ENCODE measurements at regions not wholly inside any gene's neighbourhood (a gene's known extent, or its start where the extent isn't known, plus 50 kb on each side); places are given as distances from the start of the nearest gene placed in this dataset.

DNA sequence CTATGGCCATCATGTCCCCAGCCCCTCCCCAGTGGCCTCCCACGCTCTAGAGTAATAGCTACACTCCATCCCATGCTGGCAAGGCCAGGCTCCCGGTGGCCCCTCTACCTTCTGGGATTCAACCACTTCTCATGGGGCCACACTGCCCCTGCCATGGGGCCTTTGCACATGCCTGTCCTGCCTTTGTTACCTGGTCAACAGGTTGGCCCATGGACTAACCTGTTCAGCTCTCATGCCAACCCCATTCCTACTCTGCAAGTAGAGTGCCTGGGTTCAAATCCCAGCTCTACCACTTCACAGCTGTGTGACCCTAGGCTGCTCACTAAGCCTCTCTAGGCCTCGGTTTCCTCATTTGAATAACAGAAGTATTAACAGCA is 98.5 kb downstream of the RFLNA start:
- H4K20me1 ChIP-seq (ENCODE audit: control insufficient read depth, insufficient read depth, insufficient read length), result no peaks in the 10 kb centered on the region
- H3K27me3 ChIP-seq (ENCODE audit: insufficient read depth, low read length), result no peaks in the 10 kb centered on the region
- no peaks in the 10 kb centered on the region for H3K79me2 ChIP-seq (ENCODE audit: insufficient read depth, low read length)
- DNase-seq, result no peak
- no peak overlapping the region for H4K8ac ChIP-seq (replicated peaks; ENCODE audit: insufficient read length, low read depth, low read length)
- no peaks in the 10 kb centered on the region for H3K4me1 ChIP-seq (ENCODE audit: insufficient read depth, low read length)
- no peak overlapping the region for H3K23ac ChIP-seq (ENCODE audit: insufficient read length, low read depth, low read length)
- H2BK5ac ChIP-seq (ENCODE audit: insufficient read length, low read length), result no peak overlapping the region
- H3T11ph ChIP-seq (ENCODE audit: low read length), result no peak overlapping the region
- peaks cover 22 to 36% of the 10 kb centered on the region in 2 experiments for H3K4me1 Mint-ChIP-seq
- no peak overlapping the region for H2BK120ac ChIP-seq (ENCODE audit: low read depth, low read length, poor library complexity, severe bottlenecking)
- H3K36me3 Mint-ChIP-seq (ENCODE audit: insufficient read depth in 1 of 3, low read depth in 3 of 3), result peaks cover 7 to 54% (median 31%) of the 10 kb centered on the region in 3 experiments; a peak in 6 of 7 replicates
- no peak overlapping the region for H4K5ac ChIP-seq (ENCODE audit: insufficient read length, low read depth, low read length)
- no peak overlapping the region for H3K14ac ChIP-seq (ENCODE audit: insufficient read depth, low read length)
- H3K27ac Mint-ChIP-seq, result peak overlapping the region in 2 of 3 experiments; percentile 8 to 66; a peak in 1 of 7 replicates
- H3K23me2 ChIP-seq (ENCODE audit: insufficient read length, low read depth, low read length, poor library complexity, severe bottlenecking), result no peaks in the 10 kb centered on the region
- whole genome bisulfite sequencing (ENCODE audit: extremely low coverage, insufficient read length, low lambda C conversion rate), result no CpG with 5 or more reads among the region's 3 CpGs
- H3K18ac ChIP-seq (ENCODE audit: insufficient read length, low read depth, low read length), result no peak overlapping the region
- no peak overlapping the region for H2BK20ac ChIP-seq (ENCODE audit: low read depth, low read length, poor library complexity, severe bottlenecking)
- H4K91ac ChIP-seq (ENCODE audit: insufficient read length, low read depth, low read length), result no peak overlapping the region
- no peaks in the 10 kb centered on the region; the same call in 1 of the 2 replicates for H3K27me3 Mint-ChIP-seq (ENCODE audit: low read depth)
- no peak overlapping the region for H3K4me2 ChIP-seq (ENCODE audit: insufficient read depth, insufficient read length, low read length)
- H2BK12ac ChIP-seq (ENCODE audit: insufficient read length, low read depth, low read length), result no peak overlapping the region
- H3K9me3 Mint-ChIP-seq, result no peaks in the 10 kb centered on the region
- H3K4ac ChIP-seq (ENCODE audit: low read depth, low read length), result no peak overlapping the region
- no peak overlapping the region for H3K56ac ChIP-seq (ENCODE audit: insufficient read length, low read depth, low read length)
- H2BK15ac ChIP-seq (ENCODE audit: low read depth, low read length), result no peak overlapping the region
- no peak overlapping the region for H3K4me3 Mint-ChIP-seq
- no peak overlapping the region for H3K27ac ChIP-seq (ENCODE audit: insufficient read length, low read depth, low read length)
- H2AK5ac ChIP-seq (ENCODE audit: insufficient read length, low read length), result no peak overlapping the region
- no peak overlapping the region for H3K9ac ChIP-seq (ENCODE audit: extremely low read depth, insufficient read length, low read length)
- H3K9me3 ChIP-seq (ENCODE audit: control insufficient read depth, low read depth, low read length), result no peaks in the 10 kb centered on the region
- TF ChIP-seq, protein P1, sequence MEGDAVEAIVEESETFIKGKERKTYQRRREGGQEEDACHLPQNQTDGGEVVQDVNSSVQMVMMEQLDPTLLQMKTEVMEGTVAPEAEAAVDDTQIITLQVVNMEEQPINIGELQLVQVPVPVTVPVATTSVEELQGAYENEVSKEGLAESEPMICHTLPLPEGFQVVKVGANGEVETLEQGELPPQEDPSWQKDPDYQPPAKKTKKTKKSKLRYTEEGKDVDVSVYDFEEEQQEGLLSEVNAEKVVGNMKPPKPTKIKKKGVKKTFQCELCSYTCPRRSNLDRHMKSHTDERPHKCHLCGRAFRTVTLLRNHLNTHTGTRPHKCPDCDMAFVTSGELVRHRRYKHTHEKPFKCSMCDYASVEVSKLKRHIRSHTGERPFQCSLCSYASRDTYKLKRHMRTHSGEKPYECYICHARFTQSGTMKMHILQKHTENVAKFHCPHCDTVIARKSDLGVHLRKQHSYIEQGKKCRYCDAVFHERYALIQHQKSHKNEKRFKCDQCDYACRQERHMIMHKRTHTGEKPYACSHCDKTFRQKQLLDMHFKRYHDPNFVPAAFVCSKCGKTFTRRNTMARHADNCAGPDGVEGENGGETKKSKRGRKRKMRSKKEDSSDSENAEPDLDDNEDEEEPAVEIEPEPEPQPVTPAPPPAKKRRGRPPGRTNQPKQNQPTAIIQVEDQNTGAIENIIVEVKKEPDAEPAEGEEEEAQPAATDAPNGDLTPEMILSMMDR (conservative IDR thresholded peaks at IDR 0.05), result no peak
- no peak overlapping the region for H2AFZ ChIP-seq (ENCODE audit: low read length)
- no peaks in the 10 kb centered on the region for H3K79me1 ChIP-seq (ENCODE audit: insufficient read depth, low read depth, low read length, poor library complexity, severe bottlenecking)

Measured in H9 (cell line).